Limb (tissue), 2 donors: ENCODE measurements at regions not wholly inside any gene's neighbourhood (a gene's known extent, or its start where the extent isn't known, plus 50 kb on each side); places are given as distances from the start of the nearest gene placed in this dataset.

Experiments used
- DNase-seq, 2 donors: peaks; one replicate each; pipeline ENCODE4 v3.0.0-alpha.2; 2016; ENCODE audit errors: extremely low spot score in 2 of 2

GRCh38 chr20:41672282-41672681, 54.1 kb upstream of the CHD6 start:
- DNase-seq, result no peak

DNA sequence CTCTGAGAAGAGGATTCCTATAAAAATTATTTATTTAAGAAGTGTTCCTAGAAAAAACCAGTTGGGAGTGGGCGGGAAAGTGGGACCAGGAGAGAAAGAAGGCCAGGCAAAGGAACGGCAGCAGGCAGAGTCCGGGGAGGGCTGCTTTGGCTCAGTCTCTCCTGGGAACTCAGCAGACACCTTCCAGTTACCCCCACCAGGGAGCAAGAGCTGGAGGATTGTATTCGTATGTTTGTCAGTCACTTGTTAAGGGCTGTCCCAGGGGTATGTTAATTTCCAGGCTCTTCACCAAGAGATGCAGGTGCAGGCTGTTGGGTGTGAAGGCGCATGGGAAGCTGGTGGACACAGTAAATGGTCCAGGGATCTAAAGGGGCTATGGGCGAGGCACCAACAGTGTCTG, 53.0 kb upstream of the CHD6 start:
- DNase-seq, result no peak

DNA sequence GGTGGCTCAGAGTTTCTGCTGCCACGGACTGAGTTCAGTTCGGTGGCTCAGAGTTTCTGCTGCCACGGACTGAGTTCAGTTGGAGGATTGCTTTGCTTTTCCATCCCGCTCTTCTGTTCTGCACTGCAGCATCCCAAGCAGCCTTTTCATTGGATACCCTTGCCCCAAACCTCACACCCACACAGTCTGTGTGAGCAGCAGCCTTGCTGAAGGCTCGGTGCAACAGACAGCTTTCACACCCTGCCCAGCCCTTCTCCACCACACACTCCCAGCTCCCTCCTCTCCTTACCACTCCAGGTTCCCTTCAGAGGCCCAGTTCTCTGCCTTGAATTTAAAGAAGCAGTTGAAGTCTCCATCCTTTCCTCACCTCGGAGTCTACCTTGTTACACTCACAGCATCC, 52.5 kb upstream of the CHD6 start:
- no peak for DNase-seq

- DNase-seq, result no peak
Observed at GRCh38 chr20:41669708-41670263, 51.6 kb upstream of the CHD6 start.

DNA sequence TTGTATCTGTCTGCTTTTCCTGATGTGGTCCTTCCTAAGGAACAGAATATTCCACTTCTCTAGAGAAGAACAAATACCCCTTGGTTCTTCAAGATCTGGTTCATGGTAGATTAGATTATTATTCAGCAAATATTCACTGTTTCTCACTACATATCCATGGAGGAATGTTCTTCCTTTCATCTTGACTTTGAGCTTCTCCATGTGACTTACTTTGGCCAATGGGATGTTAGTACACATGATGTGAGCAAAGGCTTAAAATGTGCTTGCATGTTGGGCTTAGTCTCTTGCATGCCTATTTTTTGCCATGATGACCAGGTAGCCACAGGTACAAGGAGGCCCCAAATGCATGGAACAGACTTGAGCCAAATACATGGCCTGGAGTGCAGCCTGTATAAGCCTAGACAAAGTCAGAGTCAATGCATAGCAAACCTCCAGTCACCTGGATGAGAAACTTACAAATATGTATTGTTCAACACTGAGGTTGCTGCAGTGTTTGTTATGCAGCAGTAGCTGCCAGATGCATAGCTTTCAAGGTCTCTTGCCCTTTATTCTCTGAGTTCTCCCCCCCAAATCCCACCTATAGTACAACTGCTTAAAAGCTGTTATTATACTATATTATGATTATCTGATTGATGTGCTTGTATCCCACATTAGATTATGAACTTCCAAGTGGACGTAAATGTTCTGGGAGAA, 50.0 kb upstream of the CHD6 start:
- no peak for DNase-seq
